HG02973 (cell line): ENCODE measurements at regions not wholly inside any gene's neighbourhood (a gene's known extent, or its start where the extent isn't known, plus 50 kb on each side); places are given as distances from the start of the nearest gene placed in this dataset.

Experiments used
- ATAC-seq: cut with Tn5 transposase; IDR thresholded peaks from one replicate; pipeline ENCODE4 v1.9.1; 2021; ENCODE audit warnings: moderate library complexity; ENCODE audit not compliant: unreplicated experiment

- no peak for ATAC-seq
Measured at GRCh38 chr18:39976771-39977170, 1978.3 kb upstream of the PIK3C3 start.

- ATAC-seq = no peak
Measured at GRCh38 chr18:39972521-39972920, 1982.5 kb upstream of the PIK3C3 start.

- no peak for ATAC-seq
Measured at GRCh38 chr18:39969803-39970494, 1985.1 kb upstream of the PIK3C3 start.

- no peak for ATAC-seq
Measured at GRCh38 chr18:39966275-39966674, 1988.8 kb upstream of the PIK3C3 start.

- ATAC-seq = no peak
Measured at GRCh38 chr18:39962546-39962945, 1992.5 kb upstream of the PIK3C3 start.

GRCh38 chr18:39960550-39960949 is 1994.5 kb upstream of the PIK3C3 start:
- no peak for ATAC-seq

GRCh38 chr18:39959839-39960238 is 1995.2 kb upstream of the PIK3C3 start:
- no peak for ATAC-seq

- ATAC-seq = no peak
Measured at GRCh38 chr18:39958876-39959275, 1996.2 kb upstream of the PIK3C3 start.

GRCh38 chr18:39952816-39953215 is 2002.2 kb upstream of the PIK3C3 start:
- ATAC-seq = no peak

- ATAC-seq = no peak
Measured at GRCh38 chr18:39951142-39951720, 2003.8 kb upstream of the PIK3C3 start.

- ATAC-seq = no peak
Measured at GRCh38 chr18:39946623-39947061, 2008.4 kb upstream of the PIK3C3 start.

GRCh38 chr18:39945076-39945475 is 2010.0 kb upstream of the PIK3C3 start:
- no peak for ATAC-seq

- ATAC-seq = no peak
Measured at GRCh38 chr18:39942702-39943101, 2012.3 kb upstream of the PIK3C3 start.

- no peak for ATAC-seq
Measured at GRCh38 chr18:39938676-39939608, 2016.1 kb upstream of the PIK3C3 start.

- no peak for ATAC-seq
Measured at GRCh38 chr18:39935598-39935997, 2019.4 kb upstream of the PIK3C3 start.

- ATAC-seq = no peak
Measured at GRCh38 chr18:39918847-39919246, 2036.2 kb upstream of the PIK3C3 start.

- no peak for ATAC-seq
Measured at GRCh38 chr18:39913672-39914366, 2041.2 kb upstream of the PIK3C3 start.

- no peak for ATAC-seq
Measured at GRCh38 chr18:39911716-39912115, 2043.3 kb upstream of the PIK3C3 start.

GRCh38 chr18:39909706-39910105 is 2045.3 kb upstream of the PIK3C3 start:
- ATAC-seq = no peak

- ATAC-seq = no peak
Measured at GRCh38 chr18:39886136-39886535, 2068.9 kb upstream of the PIK3C3 start.

GRCh38 chr18:39872651-39873050 is 2082.4 kb upstream of the PIK3C3 start:
- ATAC-seq = no peak
